A673 (cell line): ENCODE measurements at regions not wholly inside any gene's neighbourhood (a gene's known extent, or its start where the extent isn't known, plus 50 kb on each side); places are given as distances from the start of the nearest gene placed in this dataset.

ENCODE experiments used
- BruUV-seq: library from RNA; stranded (reverse); fragments of 400-500 nt; replicated peaks from 2 replicates; lab custom pipeline; 2021; lab: Mats Ljungman, UMichigan
- CTCF ChIA-PET: fragments of 300-600 bp; sonication (Branson Sonifier 250); formaldehyde crosslinking; loops from one replicate; lab custom pipeline; 2022; ENCODE audit warnings: antibody characterized with exemption; lab: Charles Lee
- POLR2A ChIA-PET: fragments of 300-600 bp; sonication (Branson Sonifier 250); formaldehyde crosslinking; loops from one replicate; lab custom pipeline; 2022; ENCODE audit warnings: antibody characterized with exemption; ENCODE audit not compliant: low non-redundant PET; lab: Charles Lee
- DNase-seq: peaks from one replicate; pipeline ENCODE4 v3.0.0-alpha.2; 2015; ENCODE audit warnings: low spot score
- H3K27ac ChIP-seq: fragments of 200-600 bp; sonication (generic); 2 replicates; pipeline ENCODE4 v1.5.1; 2016; ENCODE audit warnings: mixed run types, low read depth, mild to moderate bottlenecking, mixed read lengths, antibody characterized with exemption, low read length; ENCODE audit not compliant: poor library complexity, severe bottlenecking
- H3K27me3 ChIP-seq: fragments of 200-600 bp; sonication (generic); replicated peaks from 2 replicates; pipeline ENCODE4 v1.6.1; 2017; ENCODE audit warnings: mixed run types, low read depth, mild to moderate bottlenecking, mixed read lengths, antibody characterized with exemption, low read length; ENCODE audit not compliant: insufficient read depth, poor library complexity
- H3K36me3 ChIP-seq: fragments of 200-600 bp; sonication (generic); 2 replicates; pipeline ENCODE4 v1.6.1; 2016; ENCODE audit warnings: mixed run types, mild to moderate bottlenecking, mixed read lengths, antibody characterized with exemption, low read length; ENCODE audit not compliant: insufficient read depth, poor library complexity, severe bottlenecking
- H3K4me1 ChIP-seq: fragments of 200-600 bp; sonication (generic); 2 replicates; pipeline ENCODE4 v1.6.1; 2017; ENCODE audit warnings: mixed run types, mild to moderate bottlenecking, mixed read lengths, antibody characterized with exemption, low read length; ENCODE audit not compliant: insufficient read depth, poor library complexity, severe bottlenecking
- H3K4me3 ChIP-seq: fragments of 200-600 bp; sonication (generic); 2 replicates; pipeline ENCODE4 v1.5.1; 2016; ENCODE audit warnings: low read depth, mixed run types, mild to moderate bottlenecking, mixed read lengths, low read length; ENCODE audit not compliant: poor library complexity, severe bottlenecking
- H3K9me3 ChIP-seq: fragments of 200-600 bp; sonication (generic); 2 replicates; pipeline ENCODE4 v1.6.1; 2016; ENCODE audit warnings: mixed run types, low read depth, mild to moderate bottlenecking, mixed read lengths, antibody characterized with exemption, low read length; ENCODE audit not compliant: poor library complexity, severe bottlenecking
- EZH2 ChIP-seq: fragments of 200-600 bp; sonication (generic); IDR thresholded peaks from 2 replicates; pipeline ENCODE4 v1.6.1; 2017; ENCODE audit warnings: borderline replicate concordance, low read depth, mild to moderate bottlenecking, mixed read lengths, antibody characterized with exemption, low read length; ENCODE audit not compliant: poor library complexity, severe bottlenecking
- intact Hi-C: fragments of 100-400 bp; cut with micrococcal nuclease; formaldehyde crosslinking; loops from one replicate; pipeline ENCODE4 v1.10.0; 2022; ENCODE audit not compliant: unreplicated experiment
- TF ChIP-seq, protein P1 (sequence below): fragments of 300-800, 200-600 bp; sonication (generic); conservative IDR thresholded peaks from 2 replicates; pipeline ENCODE4 v1.5.1; 2017; ENCODE audit warnings: low read depth, mild to moderate bottlenecking, antibody characterized with exemption, low read length, moderate library complexity, mixed read lengths

DNA sequence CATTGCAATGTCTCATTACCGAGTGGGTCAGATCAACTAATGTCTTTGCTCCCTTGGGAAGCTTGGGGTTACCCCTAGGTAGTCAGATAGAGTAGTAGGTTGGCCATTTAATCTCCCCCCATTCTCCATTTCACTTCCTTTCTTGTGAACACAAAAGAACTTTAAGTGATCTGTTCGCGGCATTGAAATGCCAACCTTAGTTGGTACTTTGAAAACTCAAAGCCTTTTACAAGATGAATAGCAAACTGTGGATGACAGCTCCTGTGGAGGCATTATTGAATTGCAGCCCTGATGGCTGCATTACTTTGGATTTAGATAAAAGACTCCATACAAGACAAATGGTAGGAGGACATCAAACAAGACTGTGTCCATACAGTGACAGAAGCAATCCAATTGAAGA is 469.1 kb downstream of the GBA3 start:
- H3K9me3 ChIP-seq: no peaks in the 10 kb centered on the region
- no peaks in the 10 kb centered on the region for H3K4me1 ChIP-seq
- DNase-seq: no peak
- TF ChIP-seq EZH2: no peak
- TF ChIP-seq, protein P1, sequence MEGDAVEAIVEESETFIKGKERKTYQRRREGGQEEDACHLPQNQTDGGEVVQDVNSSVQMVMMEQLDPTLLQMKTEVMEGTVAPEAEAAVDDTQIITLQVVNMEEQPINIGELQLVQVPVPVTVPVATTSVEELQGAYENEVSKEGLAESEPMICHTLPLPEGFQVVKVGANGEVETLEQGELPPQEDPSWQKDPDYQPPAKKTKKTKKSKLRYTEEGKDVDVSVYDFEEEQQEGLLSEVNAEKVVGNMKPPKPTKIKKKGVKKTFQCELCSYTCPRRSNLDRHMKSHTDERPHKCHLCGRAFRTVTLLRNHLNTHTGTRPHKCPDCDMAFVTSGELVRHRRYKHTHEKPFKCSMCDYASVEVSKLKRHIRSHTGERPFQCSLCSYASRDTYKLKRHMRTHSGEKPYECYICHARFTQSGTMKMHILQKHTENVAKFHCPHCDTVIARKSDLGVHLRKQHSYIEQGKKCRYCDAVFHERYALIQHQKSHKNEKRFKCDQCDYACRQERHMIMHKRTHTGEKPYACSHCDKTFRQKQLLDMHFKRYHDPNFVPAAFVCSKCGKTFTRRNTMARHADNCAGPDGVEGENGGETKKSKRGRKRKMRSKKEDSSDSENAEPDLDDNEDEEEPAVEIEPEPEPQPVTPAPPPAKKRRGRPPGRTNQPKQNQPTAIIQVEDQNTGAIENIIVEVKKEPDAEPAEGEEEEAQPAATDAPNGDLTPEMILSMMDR: no peak
- no peaks in the 10 kb centered on the region for H3K36me3 ChIP-seq
- intact Hi-C loops: no loop called here
- ChIA-PET CTCF (no interaction called here), POLR2A (no interaction called here)
- H3K27ac ChIP-seq: no peak overlapping the region
- no peak overlapping the region for H3K4me3 ChIP-seq
- no peaks in the 10 kb centered on the region for H3K27me3 ChIP-seq
- BruUV-seq: no TSS peak

DNA sequence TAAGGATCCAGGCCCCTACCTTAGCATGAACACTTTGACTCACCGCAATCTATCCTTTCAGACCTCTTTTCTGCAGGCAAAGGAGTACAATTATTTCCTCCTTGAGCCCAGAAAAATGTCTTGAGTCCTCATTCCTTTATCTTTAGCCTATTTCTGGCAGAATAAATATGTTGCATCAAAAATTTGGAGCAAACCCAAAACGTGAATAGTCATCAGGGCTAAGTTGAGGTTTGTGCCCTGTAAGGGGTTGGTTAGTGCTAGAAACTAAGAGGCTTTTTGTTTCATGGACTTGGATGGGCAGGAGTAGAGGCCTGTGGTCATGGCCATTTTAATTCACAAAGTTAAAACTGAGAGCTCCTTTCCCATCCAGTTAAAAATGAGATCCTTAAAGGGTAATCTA is 460.3 kb downstream of the GBA3 start:
- Histone ChIP-seq H3K4me3 (no peak overlapping the region), H3K27me3 (no peaks in the 10 kb centered on the region), H3K4me1 (no peaks in the 10 kb centered on the region), H3K9me3 (no peaks in the 10 kb centered on the region), H3K27ac (no peak overlapping the region), H3K36me3 (no peaks in the 10 kb centered on the region)
- no TSS peak for BruUV-seq
- ChIA-PET POLR2A (no interaction called here), CTCF (no interaction called here)
- intact Hi-C loops: no loop called here
- no peak for DNase-seq
- TF ChIP-seq, protein P1: no peak
- no peak for TF ChIP-seq EZH2

DNA sequence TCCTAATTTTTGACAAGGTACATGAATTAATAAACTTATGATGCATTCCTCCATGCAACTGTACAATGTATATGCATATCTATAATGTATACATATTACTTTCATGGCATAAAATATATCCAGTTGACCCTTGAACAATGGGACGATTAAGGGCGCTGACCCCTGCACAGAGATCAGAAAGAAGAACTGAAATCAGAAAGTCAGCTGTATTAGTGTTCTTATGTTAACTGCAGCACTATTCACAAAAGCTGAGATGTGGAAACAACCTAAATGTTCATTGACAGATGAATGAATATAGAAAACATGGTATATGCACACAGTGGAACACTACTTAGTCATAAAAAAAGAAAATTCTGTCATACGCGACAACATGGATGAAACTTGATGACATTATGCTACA is 457.1 kb downstream of the GBA3 start:
- CTCF ChIA-PET: no interaction called here
- no peaks in the 10 kb centered on the region for H3K27me3 ChIP-seq
- no peaks in the 10 kb centered on the region for H3K9me3 ChIP-seq
- H3K27ac ChIP-seq: no peak overlapping the region
- intact Hi-C loops: no loop called here
- H3K4me1 ChIP-seq: no peaks in the 10 kb centered on the region
- BruUV-seq: no TSS peak
- POLR2A ChIA-PET: no interaction called here
- no peak overlapping the region for H3K4me3 ChIP-seq
- no peak for DNase-seq
- no peaks in the 10 kb centered on the region for H3K36me3 ChIP-seq
- TF ChIP-seq, protein P1: no peak
- no peak for TF ChIP-seq EZH2
